Stimulated activated CD8-positive, alpha-beta memory T cell treated with anti-CD3 and anti-CD28 coated beads, Interleukin-4, amount 100 ng/mL, for 48 hours (primary cell): ENCODE measurements at regions not wholly inside any gene's neighbourhood (a gene's known extent, or its start where the extent isn't known, plus 50 kb on each side); places are given as distances from the start of the nearest gene placed in this dataset.

Source experiments
- DNase-seq: peaks from one replicate; pipeline ENCODE4 v3.0.0-alpha.2; 2020

DNA sequence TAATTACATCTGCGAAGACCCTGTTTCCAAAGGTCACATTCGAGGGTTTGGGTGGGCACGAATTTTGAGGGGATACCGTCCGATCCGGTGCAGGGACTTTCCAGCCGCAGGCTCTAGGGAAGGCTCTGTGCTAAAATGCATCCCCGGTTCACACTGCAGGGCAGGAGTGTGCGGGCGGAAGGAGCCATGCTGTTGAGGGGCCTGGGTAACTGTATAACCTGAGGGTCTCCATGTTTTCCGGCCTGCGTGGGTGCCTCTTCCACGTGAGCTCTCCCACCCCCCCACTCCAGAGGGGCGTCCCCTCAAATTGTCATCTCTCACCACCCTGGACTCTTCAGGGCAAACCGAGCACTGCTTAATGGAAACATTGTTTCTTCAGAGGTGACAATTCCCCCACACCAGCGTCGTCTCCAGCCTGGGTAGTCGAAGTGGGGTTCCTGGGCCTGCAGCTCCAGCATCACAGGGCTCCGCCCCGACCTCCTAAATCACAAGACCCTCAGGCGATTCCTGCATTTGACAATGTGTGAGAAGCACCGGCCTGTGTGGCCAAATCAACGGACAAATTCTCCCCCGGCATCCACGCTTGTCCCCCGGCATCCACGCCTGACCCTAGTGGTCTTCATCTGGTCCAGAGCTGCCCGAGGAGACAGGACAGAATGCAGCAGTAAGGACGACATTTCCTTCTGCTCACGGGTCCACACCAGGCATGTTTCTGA is 51.2 kb downstream of the FOXL3 start:
- DNase-seq: no peak

DNA sequence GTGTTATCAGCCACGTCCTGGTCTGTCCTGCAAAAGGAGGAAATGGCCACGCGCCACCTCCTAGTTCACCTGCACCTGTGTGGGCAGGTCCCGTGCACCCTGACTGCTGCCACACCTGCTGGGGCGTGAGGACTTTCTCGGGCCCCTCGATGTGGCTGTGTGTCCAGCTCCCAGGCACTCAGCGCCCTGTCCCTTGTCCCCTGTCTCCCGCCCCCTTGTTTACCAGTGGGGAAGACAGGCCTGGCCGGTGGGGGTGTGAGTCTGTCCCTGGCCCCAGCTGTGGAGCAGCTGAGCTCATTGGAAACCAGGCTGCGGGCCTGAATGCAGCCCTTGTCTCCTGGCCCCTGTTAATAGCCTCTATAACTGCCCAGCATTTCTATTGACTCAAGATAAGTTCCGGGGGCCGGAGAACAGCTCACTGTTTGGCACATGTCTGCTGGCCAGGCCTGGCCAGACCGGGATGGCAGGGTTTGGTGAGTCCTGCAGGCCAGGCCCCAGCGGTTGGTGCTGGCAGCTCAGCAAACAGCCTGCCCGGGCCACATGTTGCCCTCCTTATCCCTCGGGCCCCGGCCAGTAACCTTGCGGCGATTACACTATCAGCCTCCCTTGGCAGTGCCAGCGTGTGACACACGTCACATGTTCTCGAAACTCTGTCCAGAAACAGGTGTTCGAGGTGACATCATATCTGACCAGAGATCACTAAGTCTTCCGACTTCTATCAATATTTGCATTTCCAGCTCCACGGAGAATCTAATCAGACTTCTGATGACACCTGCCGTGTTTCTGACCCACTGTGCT is 52.1 kb downstream of the FOXL3 start:
- no peak for DNase-seq

DNA sequence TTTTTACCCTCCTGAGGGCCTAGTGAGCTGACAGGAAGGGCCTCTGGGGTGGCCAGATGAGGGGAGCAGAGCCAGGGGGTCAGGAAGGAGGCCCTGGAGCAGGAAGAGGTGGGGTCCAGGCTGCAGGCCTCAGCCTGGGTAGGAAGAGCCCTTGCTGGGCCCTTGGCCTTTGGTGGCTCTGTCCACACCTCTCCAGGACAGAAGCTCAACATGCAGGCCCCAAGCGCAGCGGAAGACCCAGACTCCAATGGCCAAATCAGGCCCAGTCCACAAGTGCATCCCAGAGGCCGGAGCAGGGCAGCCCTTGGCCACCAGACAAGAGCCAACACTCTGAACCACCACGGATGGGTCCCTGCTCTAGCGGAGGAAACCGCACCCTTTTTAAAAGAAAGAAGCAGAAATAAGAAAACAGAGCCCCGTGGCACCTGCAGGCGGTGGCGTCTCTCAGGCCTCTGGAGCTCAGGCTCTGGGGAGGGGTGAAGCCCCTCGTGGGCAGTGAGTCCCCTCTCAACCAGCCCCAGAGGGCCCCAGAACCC is 52.8 kb downstream of the FOXL3 start:
- no peak for DNase-seq

DNA sequence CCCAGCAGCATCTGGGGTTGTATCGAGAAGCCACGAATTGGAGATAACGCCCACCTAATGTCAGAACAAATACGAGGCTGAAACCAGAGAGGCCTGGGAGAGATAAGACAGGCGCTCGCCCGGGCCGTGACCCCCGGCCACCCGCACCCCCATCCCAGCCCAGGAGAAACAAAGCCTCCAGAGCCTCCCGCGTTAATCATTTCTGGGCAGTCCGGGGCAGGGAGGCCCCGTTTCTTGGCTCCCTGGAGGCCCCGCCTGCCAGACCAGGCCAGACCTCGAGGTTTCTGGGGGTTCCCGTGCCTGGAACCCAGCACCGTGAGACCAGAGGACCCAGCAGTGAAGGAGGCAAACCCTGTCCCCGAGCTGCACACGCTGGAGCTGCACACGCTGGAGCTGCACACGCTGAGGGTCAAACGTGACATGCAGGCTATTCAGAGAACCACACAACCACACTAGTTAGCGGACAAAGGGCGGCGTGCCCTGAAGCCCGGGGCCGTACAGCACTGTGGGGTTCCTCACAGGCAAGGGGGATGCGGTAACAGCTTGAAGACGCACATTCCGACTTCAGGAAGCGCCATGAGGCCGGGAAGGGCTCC is 53.4 kb downstream of the FOXL3 start:
- DNase-seq: no peak

- DNase-seq: no peak
Measured at GRCh38 chr7:343864-344607, 54.1 kb downstream of the FOXL3 start.

DNA sequence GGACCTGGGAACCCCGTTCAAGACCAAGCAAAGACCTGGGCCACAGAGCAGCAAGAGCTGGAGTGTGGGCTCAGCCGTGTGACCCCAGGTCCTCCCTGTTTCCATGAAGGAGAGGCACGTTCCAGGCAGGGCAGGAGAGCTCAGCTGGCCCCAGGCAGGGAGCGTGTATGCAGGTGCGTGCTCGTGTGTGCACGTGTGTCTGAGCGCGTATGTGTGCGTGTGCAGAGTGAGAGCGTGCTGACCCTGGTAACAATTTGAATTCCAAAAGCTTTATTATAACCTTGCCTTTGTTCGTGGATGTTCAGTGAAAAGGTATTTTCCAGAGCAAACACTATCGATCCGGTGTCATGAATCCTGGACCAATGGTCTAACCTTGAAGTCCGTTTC is 54.6 kb downstream of the FOXL3 start:
- no peak for DNase-seq

DNA sequence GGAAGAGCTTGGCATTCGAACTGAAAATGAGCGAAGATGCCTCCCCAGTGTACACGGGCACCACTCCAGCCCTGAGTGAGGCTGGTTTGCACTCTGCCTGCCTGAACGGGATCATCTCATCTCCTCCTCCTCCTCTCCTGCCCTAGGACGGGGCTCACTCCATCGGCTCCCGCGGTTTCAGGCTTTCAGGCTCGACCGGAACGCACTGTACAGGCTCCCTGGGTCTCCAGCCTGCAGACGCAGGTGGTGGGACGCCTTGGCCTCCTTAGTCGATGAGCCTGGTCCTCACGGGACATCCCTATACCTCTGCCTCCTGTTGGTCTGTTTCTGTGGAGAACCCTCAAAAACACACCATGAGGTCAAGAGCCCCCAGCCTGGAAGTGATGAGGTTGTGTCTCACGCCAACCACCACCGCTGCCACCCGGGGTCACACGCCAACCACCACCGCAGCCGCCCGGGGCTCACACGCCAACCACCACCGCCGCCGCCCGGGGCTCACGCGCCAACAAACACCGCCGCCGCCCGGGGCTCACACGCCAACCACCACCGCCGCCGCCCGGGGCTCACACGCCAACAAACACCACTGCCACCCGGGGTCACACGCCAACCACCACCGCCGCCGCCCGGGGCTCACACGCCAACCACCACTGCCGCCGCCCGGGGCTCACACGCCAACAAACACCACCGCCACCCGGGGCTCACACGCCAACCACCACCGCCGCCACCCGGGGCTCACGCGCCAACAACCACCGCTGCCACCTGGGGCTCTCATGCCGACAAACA is 56.3 kb downstream of the FOXL3 start:
- no peak for DNase-seq

DNA sequence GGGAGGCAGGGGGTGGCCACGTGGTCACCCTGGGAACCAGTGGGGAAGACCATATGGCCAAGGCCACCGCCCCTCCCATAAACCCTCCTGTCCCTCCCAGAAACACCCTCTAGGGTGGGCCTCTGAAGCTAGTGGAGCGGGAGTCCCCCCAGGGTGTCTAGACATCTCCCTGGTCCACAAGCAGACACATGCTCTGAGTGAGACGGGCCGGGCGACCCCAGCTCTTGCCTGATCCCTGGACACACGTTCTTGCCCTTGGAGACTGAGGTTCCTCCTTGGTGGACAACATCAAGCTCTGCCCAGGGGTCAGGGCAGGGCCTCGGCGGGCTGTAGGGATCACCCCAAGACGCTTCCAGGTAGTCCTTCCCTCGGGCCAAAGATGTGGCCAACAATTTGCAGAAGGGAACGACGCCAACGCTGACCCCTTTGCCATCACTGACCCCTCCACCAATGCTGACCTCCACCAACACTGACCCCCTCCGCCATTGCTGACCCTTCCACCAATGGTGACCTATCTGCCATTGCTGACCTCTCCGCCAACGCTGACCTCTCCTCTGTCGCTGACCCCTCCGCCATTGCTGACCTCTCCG is 57.1 kb downstream of the FOXL3 start:
- DNase-seq: no peak

- DNase-seq: no peak
Measured at GRCh38 chr7:347644-348479, 57.9 kb downstream of the FOXL3 start.

- no peak for DNase-seq
Measured at GRCh38 chr7:348480-348844, 58.5 kb downstream of the FOXL3 start.

- no peak for DNase-seq
Measured at GRCh38 chr7:348962-349743, 59.2 kb downstream of the FOXL3 start.

DNA sequence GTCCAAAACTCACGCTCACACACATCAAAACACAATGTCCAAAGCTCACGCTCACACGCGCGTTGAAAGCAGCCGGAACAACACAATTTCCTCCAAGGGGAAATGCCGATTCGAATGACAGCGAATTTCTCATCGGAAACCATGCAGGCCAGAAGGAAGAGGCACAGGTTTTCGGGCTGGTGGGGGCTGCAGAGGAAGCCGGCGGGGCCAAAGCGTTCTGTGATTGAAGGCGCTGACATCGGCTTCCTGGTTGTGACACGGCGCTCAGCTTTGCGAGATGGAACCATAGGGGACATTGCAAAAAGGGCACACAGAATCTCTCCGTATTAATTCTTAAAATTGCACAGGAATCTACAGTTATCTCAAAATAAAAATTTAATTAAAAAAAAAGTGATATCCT is 61.3 kb downstream of the FOXL3 start:
- peak; percentile 75 for DNase-seq

GRCh38 chr7:351681-352480 is 61.9 kb downstream of the FOXL3 start:
- DNase-seq: peak; percentile 68

- no peak for DNase-seq
Measured at GRCh38 chr7:353746-354325, 63.9 kb downstream of the FOXL3 start.

DNA sequence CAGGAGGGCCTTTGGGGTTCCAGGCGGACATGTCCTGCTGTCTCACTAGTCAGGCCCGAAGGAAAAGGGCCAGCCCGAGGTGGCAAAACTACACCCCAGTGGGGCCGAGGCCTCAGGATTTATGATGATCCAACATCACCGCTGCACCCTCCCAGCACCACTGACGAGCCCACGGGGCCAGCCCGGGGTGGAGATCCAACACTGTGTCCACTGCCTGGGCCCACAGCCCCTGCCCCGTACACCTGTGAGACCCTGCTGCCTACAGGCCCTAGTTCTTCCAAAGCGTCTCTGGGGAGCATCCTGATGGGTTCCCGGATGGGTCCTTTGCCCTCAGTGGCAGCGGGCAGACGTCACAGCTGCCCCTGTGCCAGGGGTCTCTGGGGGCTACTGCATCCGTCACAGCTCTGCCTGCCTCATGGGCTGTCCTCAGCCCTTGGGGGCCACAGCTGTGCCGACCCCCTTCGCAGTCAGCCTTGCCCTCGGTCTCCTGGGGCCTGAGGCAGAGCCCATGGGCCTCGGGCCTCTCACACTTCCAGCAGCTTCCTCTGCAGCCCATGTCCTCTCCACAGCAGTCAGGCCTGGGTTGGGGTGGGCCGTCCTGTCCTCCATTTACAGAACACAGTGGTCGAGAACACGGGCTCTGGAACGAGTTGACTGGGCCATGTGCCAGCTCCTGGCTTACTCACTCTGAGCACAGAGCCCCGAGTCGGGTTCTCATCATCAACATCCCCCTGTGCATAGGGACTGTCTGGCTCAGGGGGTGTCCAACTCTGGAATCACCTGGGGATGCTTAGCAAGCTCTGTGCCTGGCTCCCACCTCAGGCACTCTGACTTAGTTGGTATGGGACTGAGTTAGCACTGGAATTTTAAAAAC is 64.9 kb downstream of the FOXL3 start:
- no peak for DNase-seq

DNA sequence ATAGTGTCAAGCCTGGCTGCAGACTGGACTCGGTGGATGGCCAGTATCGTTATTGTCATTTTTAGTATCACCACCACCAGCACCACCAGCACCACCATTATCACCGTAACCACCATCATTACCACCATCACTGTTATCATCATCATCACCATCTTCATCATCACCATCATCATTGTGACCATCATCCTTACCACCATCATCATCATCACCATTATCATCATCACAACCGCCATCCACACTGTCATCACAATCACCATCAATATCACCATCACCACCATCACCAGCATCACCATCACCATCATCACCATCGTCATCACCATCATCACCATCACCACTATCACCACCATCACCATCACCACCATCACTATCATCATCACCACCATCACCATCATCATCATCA is 65.6 kb downstream of the FOXL3 start:
- no peak for DNase-seq

DNA sequence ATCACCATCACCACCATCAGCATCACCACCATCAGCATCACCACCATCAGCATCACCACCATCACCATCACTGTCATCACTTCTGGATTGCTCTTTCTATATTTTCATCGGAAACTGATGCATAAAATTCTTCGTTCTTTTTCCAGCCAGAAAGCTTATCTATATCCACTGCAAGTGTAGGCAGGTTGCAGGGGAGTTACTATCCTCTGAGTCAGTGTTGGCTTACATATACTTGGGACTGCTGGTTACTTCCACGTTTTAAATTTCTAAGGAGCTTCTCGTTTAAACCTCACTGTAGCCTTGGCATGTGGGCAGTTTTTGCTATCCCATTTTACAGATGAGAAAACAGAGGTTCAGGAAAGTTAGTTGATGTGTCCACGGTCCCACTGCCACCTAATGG is 66.1 kb downstream of the FOXL3 start:
- no peak for DNase-seq
